H9 (cell line): ENCODE measurements at regions not wholly inside any gene's neighbourhood (a gene's known extent, or its start where the extent isn't known, plus 50 kb on each side); places are given as distances from the start of the nearest gene placed in this dataset.
A peak's percentile ranks its signal among the peaks of the same experiment; 100 is the strongest.

Source experiments
- DNase-seq: peaks from one replicate; pipeline ENCODE4 v3.0.0-alpha.2; 2017
- H2AFZ ChIP-seq: one replicate; pipeline ENCODE4 v1.6.1; 2013; ENCODE audit warnings: mild to moderate bottlenecking, low read length, control low read depth, moderate library complexity
- H2AK5ac ChIP-seq: 2 replicates; pipeline ENCODE4 v1.6.1; 2013; ENCODE audit warnings: low read length, control low read depth, mixed read lengths; ENCODE audit not compliant: insufficient read length
- H2BK120ac ChIP-seq: one replicate; pipeline ENCODE4 v1.6.1; 2013; ENCODE audit warnings: low read depth, mild to moderate bottlenecking, low read length, control low read depth, inconsistent platforms; ENCODE audit not compliant: poor library complexity, severe bottlenecking
- H2BK12ac ChIP-seq: 2 replicates; pipeline ENCODE4 v1.6.1; 2013; ENCODE audit warnings: low read length, control low read depth, mixed read lengths, low read depth; ENCODE audit not compliant: insufficient read length
- H2BK15ac ChIP-seq: 2 replicates; pipeline ENCODE4 v1.6.1; 2013; ENCODE audit warnings: low read depth, low read length, control low read depth
- H2BK20ac ChIP-seq: one replicate; pipeline ENCODE4 v1.6.1; 2013; ENCODE audit warnings: low read depth, mild to moderate bottlenecking, low read length, control low read depth, inconsistent platforms; ENCODE audit not compliant: poor library complexity, severe bottlenecking
- H2BK5ac ChIP-seq: 2 replicates; pipeline ENCODE4 v1.6.1; 2013; ENCODE audit warnings: low read length, control low read depth, mixed read lengths; ENCODE audit not compliant: insufficient read length
- H3K14ac ChIP-seq: 2 replicates; pipeline ENCODE4 v1.6.1; 2013; ENCODE audit warnings: low read length, control low read depth; ENCODE audit not compliant: insufficient read depth
- H3K18ac ChIP-seq: 2 replicates; pipeline ENCODE4 v1.6.1; 2013; ENCODE audit warnings: low read depth, mild to moderate bottlenecking, mixed read lengths, low read length, control low read depth; ENCODE audit not compliant: insufficient read length
- H3K23ac ChIP-seq: 2 replicates; pipeline ENCODE4 v1.6.1; 2013; ENCODE audit warnings: low read length, control low read depth, mixed read lengths, low read depth; ENCODE audit not compliant: insufficient read length
- H3K23me2 ChIP-seq: 2 replicates; pipeline ENCODE4 v1.6.1; 2013; ENCODE audit warnings: low read depth, mild to moderate bottlenecking, mixed read lengths, low read length, control low read depth; ENCODE audit not compliant: insufficient read length, poor library complexity, severe bottlenecking
- H3K27ac ChIP-seq: 2 replicates; pipeline ENCODE4 v1.5.1; 2013; ENCODE audit warnings: low read length, control low read depth, mixed read lengths, low read depth; ENCODE audit not compliant: insufficient read length
- H3K27me3 ChIP-seq: 2 replicates; pipeline ENCODE4 v1.6.1; 2013; ENCODE audit warnings: low read length, control low read depth, inconsistent platforms; ENCODE audit not compliant: insufficient read depth
- H3K4ac ChIP-seq: 2 replicates; pipeline ENCODE4 v1.6.1; 2013; ENCODE audit warnings: low read depth, mild to moderate bottlenecking, control low read depth, inconsistent platforms, low read length, moderate library complexity
- H3K4me1 ChIP-seq: 2 replicates; pipeline ENCODE4 v1.6.1; 2013; ENCODE audit warnings: low read length, control low read depth, inconsistent platforms; ENCODE audit not compliant: insufficient read depth
- H3K4me2 ChIP-seq: 2 replicates; pipeline ENCODE4 v1.6.1; 2013; ENCODE audit warnings: low read length, control low read depth, mixed read lengths; ENCODE audit not compliant: insufficient read length, insufficient read depth
- H3K56ac ChIP-seq: 2 replicates; pipeline ENCODE4 v1.6.1; 2013; ENCODE audit warnings: low read depth, mild to moderate bottlenecking, mixed read lengths, low read length, control low read depth; ENCODE audit not compliant: insufficient read length
- H3K79me1 ChIP-seq: 2 replicates; pipeline ENCODE4 v1.6.1; 2013; ENCODE audit warnings: low read depth, mild to moderate bottlenecking, moderate library complexity, low read length, control low read depth, inconsistent platforms; ENCODE audit not compliant: insufficient read depth, poor library complexity, severe bottlenecking
- H3K79me2 ChIP-seq: 2 replicates; pipeline ENCODE4 v1.6.1; 2013; ENCODE audit warnings: low read length, control low read depth, inconsistent platforms; ENCODE audit not compliant: insufficient read depth
- H3K9ac ChIP-seq: 2 replicates; pipeline ENCODE4 v1.6.1; 2013; ENCODE audit warnings: low read length, control low read depth, mixed read lengths; ENCODE audit not compliant: insufficient read length; ENCODE audit errors: extremely low read depth
- H3K9me3 ChIP-seq: one replicate; pipeline ENCODE4 v1.6.1; 2013; ENCODE audit warnings: low read depth, low read length, inconsistent platforms; ENCODE audit not compliant: control insufficient read depth
- H3T11ph ChIP-seq: one replicate; pipeline ENCODE4 v1.6.1; 2013; ENCODE audit warnings: mild to moderate bottlenecking, low read length, control low read depth, inconsistent platforms
- H4K20me1 ChIP-seq: one replicate; pipeline ENCODE4 v1.6.1; 2013; ENCODE audit not compliant: control insufficient read depth, insufficient read length, insufficient read depth
- H4K5ac ChIP-seq: 2 replicates; pipeline ENCODE4 v1.6.1; 2013; ENCODE audit warnings: low read depth, mild to moderate bottlenecking, mixed read lengths, low read length, control low read depth; ENCODE audit not compliant: insufficient read length
- H4K8ac ChIP-seq: replicated peaks from 2 replicates; pipeline ENCODE4 v1.6.1; 2013; ENCODE audit warnings: low read length, control low read depth, mixed read lengths, low read depth; ENCODE audit not compliant: insufficient read length
- H4K91ac ChIP-seq: 2 replicates; pipeline ENCODE4 v1.6.1; 2013; ENCODE audit warnings: low read depth, mild to moderate bottlenecking, moderate library complexity, mixed read lengths, low read length, control low read depth; ENCODE audit not compliant: insufficient read length
- H3K27ac Mint-ChIP-seq, 3 experiments: 2 replicates in 2 of 3; 3 replicates in 1 of 3; pipeline ENCODE4 v1.8.0; 2020 to 2021; ENCODE audit warnings: mixed read lengths in 3 of 3, mild to moderate bottlenecking in 1 of 3, moderate library complexity in 1 of 3
- H3K27me3 Mint-ChIP-seq: 2 replicates; pipeline ENCODE4 v1.8.0; 2021; ENCODE audit warnings: low read depth, mild to moderate bottlenecking, moderate library complexity, mixed read lengths
- H3K36me3 Mint-ChIP-seq, 3 experiments: 2 replicates in 2 of 3; 3 replicates in 1 of 3; pipeline ENCODE4 v1.8.0; 2020 to 2021; ENCODE audit warnings: low read depth in 3 of 3, mixed read lengths in 3 of 3; ENCODE audit not compliant: insufficient read depth in 1 of 3
- H3K4me1 Mint-ChIP-seq, 2 experiments: 2 replicates each; pipeline ENCODE4 v1.8.0; 2020; ENCODE audit warnings: mixed read lengths in 2 of 2
- H3K4me3 Mint-ChIP-seq, 2 experiments: 2 replicates in 1 of 2; 3 replicates in 1 of 2; pipeline ENCODE4 v1.8.0; 2020 to 2021; ENCODE audit warnings: mild to moderate bottlenecking in 2 of 2, mixed read lengths in 2 of 2, moderate library complexity in 1 of 2
- H3K9me3 Mint-ChIP-seq, 2 experiments: 2 replicates in 1 of 2; 3 replicates in 1 of 2; pipeline ENCODE4 v1.8.0; 2020; ENCODE audit warnings: mild to moderate bottlenecking in 2 of 2, mixed read lengths in 2 of 2, moderate library complexity in 1 of 2
- CTCF ChIP-seq: fragments of 200-600 bp; sonication (generic); conservative IDR thresholded peaks from 3 replicates; pipeline ENCODE4 v1.8.0; 2021; ENCODE audit warnings: antibody characterized with exemption, mild to moderate bottlenecking
- WGBS: extraction: QIAGEN DNeasy Blood & Tissue Kit; methylation state at CpG from one replicate; pipeline ENCODE4 v1.1.7; 2013; ENCODE audit warnings: missing lambda C conversion rate, low lambda C conversion rate, mixed read lengths; ENCODE audit not compliant: insufficient read length; ENCODE audit errors: extremely low coverage; 5-methylcytosine and 5-hydroxymethylcytosine counted together

- Histone ChIP-seq H3K27me3 (no peaks in the 10 kb centered on the region), H4K91ac (no peak overlapping the region), H3K9me3 (no peaks in the 10 kb centered on the region), H3K4me2 (peak overlapping the region; percentile 2), H4K5ac (no peak overlapping the region), H2BK120ac (no peak overlapping the region), H3K56ac (no peak overlapping the region), H3K14ac (no peak overlapping the region), H3K27ac (peak overlapping the region; percentile 14), H2BK5ac (no peak overlapping the region), H3K23me2 (no peaks in the 10 kb centered on the region), H3T11ph (no peak overlapping the region), H3K4ac (no peak overlapping the region), H4K20me1 (no peaks in the 10 kb centered on the region), H4K8ac (no peak overlapping the region), H2AFZ (no peak overlapping the region), H3K9ac (no peak overlapping the region), H3K79me1 (no peaks in the 10 kb centered on the region), H2AK5ac (no peak overlapping the region), H3K79me2 (no peaks in the 10 kb centered on the region), H2BK20ac (no peak overlapping the region), H3K23ac (no peak overlapping the region), H3K18ac (no peak overlapping the region), H2BK12ac (no peak overlapping the region), H3K4me1 (peaks cover 9% of the 10 kb centered on the region; the same call in 1 of the 2 replicates), H2BK15ac (no peak overlapping the region)
- Mint-ChIP-seq H3K9me3 (peaks cover 11 to 17% of the 10 kb centered on the region in 2 experiments), H3K36me3 (peaks cover 9 to 20% (median 13%) of the 10 kb centered on the region in 3 experiments), H3K4me3 (peak overlapping the region; percentile 24 to 41; a peak in 2 of 5 replicates), H3K27me3 (peaks cover 51% of the 10 kb centered on the region), H3K27ac (peak overlapping the region; percentile 13 to 85 (median 17); a peak in 5 of 7 replicates), H3K4me1 (peaks cover 39 to 41% of the 10 kb centered on the region in 2 experiments)
- peak; percentile 52 for DNase-seq
- TF ChIP-seq CTCF = no peak
- no CpG with 5 or more reads among the region's 24 CpGs for WGBS
Observed at GRCh38 chr16:86734543-86735460, 156.5 kb downstream of the FOXL1 start.
